ENCODE measurements at regions not wholly inside any gene's neighbourhood (a gene's known extent, or its start where the extent isn't known, plus 50 kb on each side); places are given as distances from the start of the nearest gene placed in this dataset.

- POLR2A ChIA-PET (ENCODE audit: unreplicated experiment) = no interaction called here
- Histone ChIP-seq H2AFZ (no peak overlapping the region), H3K9me3 (ENCODE audit: insufficient read depth, low read depth) (no peaks in the 10 kb centered on the region), H3F3A (ENCODE audit: insufficient read depth, low read depth) (no peaks in the 10 kb centered on the region), H3K27ac (no peak overlapping the region), H3K27me3 (ENCODE audit: insufficient read depth, low read depth) (peaks cover 67% of the 10 kb centered on the region), H3K9me2 (ENCODE audit: insufficient read depth) (no peaks in the 10 kb centered on the region), H3K4me1 (replicated peaks; ENCODE audit: insufficient read depth) (no peaks in the 10 kb centered on the region), H3K4me2 (no peak overlapping the region), H3K79me2 (ENCODE audit: low read depth) (no peaks in the 10 kb centered on the region), H3K36me3 (ENCODE audit: low read depth) (no peaks in the 10 kb centered on the region), H3K4me3 (no peak overlapping the region), H4K20me1 (ENCODE audit: insufficient read depth) (no peaks in the 10 kb centered on the region)
- no peak for TF ChIP-seq CTCF (conservative IDR thresholded peaks at IDR 0.05)
- TF ChIP-seq EZH2 (IDR thresholded peaks at IDR 0.05; ENCODE audit: low read depth) = no peak
- no TSS peak for BruUV-seq (replicated peaks)
- intact Hi-C loops (cut with micrococcal nuclease; ENCODE audit: unreplicated experiment) = loop anchor here (5.0 to 10.0 kb wide), 2 partner anchors 196 to 311 kb away; no protein-coding TSS in a partner anchor
- CTCF ChIA-PET = interaction anchor here (0.6 to 1.2 kb wide), 5 partner anchors 32 to 320 kb away, joined by 3 to 5 read pairs (median 4); no protein-coding TSS in a partner anchor
- no peak for DNase-seq
Observed at GRCh38 chr10:69715899-69716606, 85.7 kb upstream of the COL13A1 start.

GRCh38 chr10:69716711-69717560, 84.8 kb upstream of the COL13A1 start:
- H3K27me3 ChIP-seq (ENCODE audit: insufficient read depth, low read depth) = peaks cover 63% of the 10 kb centered on the region
- no peaks in the 10 kb centered on the region for H3K36me3 ChIP-seq (ENCODE audit: low read depth)
- POLR2A ChIA-PET (ENCODE audit: unreplicated experiment) = no interaction called here
- H3K9me3 ChIP-seq (ENCODE audit: insufficient read depth, low read depth) = no peaks in the 10 kb centered on the region
- no peak overlapping the region for H3K27ac ChIP-seq
- TF ChIP-seq EZH2 (IDR thresholded peaks at IDR 0.05; ENCODE audit: low read depth) (no peak), CTCF (conservative IDR thresholded peaks at IDR 0.05) (peak; percentile 93)
- no peaks in the 10 kb centered on the region for H3F3A ChIP-seq (ENCODE audit: insufficient read depth, low read depth)
- H3K4me1 ChIP-seq (replicated peaks; ENCODE audit: insufficient read depth) = no peaks in the 10 kb centered on the region
- no peaks in the 10 kb centered on the region for H4K20me1 ChIP-seq (ENCODE audit: insufficient read depth)
- CTCF ChIA-PET = interaction anchor here (0.6 to 1.2 kb wide), 4 partner anchors 38 to 321 kb away, joined by 3 to 5 read pairs (median 4); no protein-coding TSS in a partner anchor
- no peaks in the 10 kb centered on the region for H3K79me2 ChIP-seq (ENCODE audit: low read depth)
- intact Hi-C loops (cut with micrococcal nuclease; ENCODE audit: unreplicated experiment) = loop anchor here (1.0 to 10.0 kb wide), 5 partner anchors 73 to 312 kb away; no protein-coding TSS in a partner anchor
- no peak overlapping the region for H3K4me2 ChIP-seq
- DNase-seq = peak in 1 of 2 experiments; percentile 66
- H3K9me2 ChIP-seq (ENCODE audit: insufficient read depth) = no peaks in the 10 kb centered on the region
- H3K4me3 ChIP-seq = no peak overlapping the region
- H2AFZ ChIP-seq = no peak overlapping the region
- no TSS peak for BruUV-seq (replicated peaks)

- Histone ChIP-seq H3K36me3 (ENCODE audit: low read depth) (no peaks in the 10 kb centered on the region), H3F3A (ENCODE audit: insufficient read depth, low read depth) (no peaks in the 10 kb centered on the region), H3K79me2 (ENCODE audit: low read depth) (no peaks in the 10 kb centered on the region), H3K4me1 (replicated peaks; ENCODE audit: insufficient read depth) (no peaks in the 10 kb centered on the region), H2AFZ (no peak overlapping the region), H3K4me3 (no peak overlapping the region), H3K4me2 (no peak overlapping the region), H3K9me2 (ENCODE audit: insufficient read depth) (no peaks in the 10 kb centered on the region), H4K20me1 (ENCODE audit: insufficient read depth) (no peaks in the 10 kb centered on the region), H3K27ac (no peak overlapping the region), H3K9me3 (ENCODE audit: insufficient read depth, low read depth) (no peaks in the 10 kb centered on the region), H3K27me3 (ENCODE audit: insufficient read depth, low read depth) (peaks cover 45% of the 10 kb centered on the region; the same call in 1 of the 2 replicates)
- ChIA-PET POLR2A (ENCODE audit: unreplicated experiment) (interaction anchor here (0.7 kb wide), 1 partner anchor 117 kb away, joined by 3 read pairs; no protein-coding TSS in a partner anchor), CTCF (interaction anchor here (0.7 kb wide), 1 partner anchor 166 kb away, joined by 3 read pairs; no protein-coding TSS in a partner anchor)
- no peak for DNase-seq
- no TSS peak for BruUV-seq (replicated peaks)
- TF ChIP-seq CTCF (conservative IDR thresholded peaks at IDR 0.05) (no peak), EZH2 (IDR thresholded peaks at IDR 0.05; ENCODE audit: low read depth) (no peak)
- intact Hi-C loops (cut with micrococcal nuclease; ENCODE audit: unreplicated experiment) = loop anchor here (5.0 to 10.0 kb wide), 2 partner anchors 193 to 314 kb away; no protein-coding TSS in a partner anchor
Observed at GRCh38 chr10:69718951-69719350, 82.8 kb upstream of the COL13A1 start.

All from PC-9 (cell line).